Suprapubic skin (tissue), 3 donors: ENCODE measurements at regions not wholly inside any gene's neighbourhood (a gene's known extent, or its start where the extent isn't known, plus 50 kb on each side); places are given as distances from the start of the nearest gene placed in this dataset.

ENCODE experiments used
- POLR2A ChIP-seq, 2 donors: fragments of 450-650 bp; IDR thresholded peaks; one replicate each; pipeline ENCODE4 v1.6.1; 2017; ENCODE audit warnings: antibody characterized with exemption in 2 of 2, mild to moderate bottlenecking in 2 of 2, moderate library complexity in 2 of 2
- TF ChIP-seq, protein P1 (sequence below), 2 donors: fragments of 200-600 bp in 1 of 2; fragments of 450-650 bp in 1 of 2; sonication (generic) in 1 of 2; IDR thresholded peaks; one replicate each; pipeline ENCODE4 v1.5.1; 2016 to 2019; ENCODE audit warnings: antibody characterized with exemption in 2 of 2, mild to moderate bottlenecking in 1 of 2, moderate library complexity in 1 of 2

DNA sequence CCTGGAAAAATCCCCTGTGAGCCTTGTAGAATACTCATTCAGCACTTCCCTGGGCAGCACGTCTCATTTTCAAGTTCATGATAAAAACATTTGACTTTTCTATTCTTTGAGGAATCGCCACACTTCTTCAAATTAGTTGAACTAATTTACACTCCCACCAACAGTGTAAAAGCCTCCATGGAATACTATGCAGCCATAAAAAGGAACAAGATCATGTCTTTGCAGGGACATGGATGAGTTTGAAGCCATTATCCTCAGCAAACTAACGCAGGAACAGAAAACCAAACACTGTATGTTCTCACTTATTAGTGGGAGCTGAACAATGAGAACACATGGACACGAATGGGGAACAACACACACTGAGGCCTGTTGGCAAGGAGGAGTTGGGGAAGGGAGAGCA is 102.0 kb upstream of the HEY2 start:
- TF ChIP-seq, protein P1, sequence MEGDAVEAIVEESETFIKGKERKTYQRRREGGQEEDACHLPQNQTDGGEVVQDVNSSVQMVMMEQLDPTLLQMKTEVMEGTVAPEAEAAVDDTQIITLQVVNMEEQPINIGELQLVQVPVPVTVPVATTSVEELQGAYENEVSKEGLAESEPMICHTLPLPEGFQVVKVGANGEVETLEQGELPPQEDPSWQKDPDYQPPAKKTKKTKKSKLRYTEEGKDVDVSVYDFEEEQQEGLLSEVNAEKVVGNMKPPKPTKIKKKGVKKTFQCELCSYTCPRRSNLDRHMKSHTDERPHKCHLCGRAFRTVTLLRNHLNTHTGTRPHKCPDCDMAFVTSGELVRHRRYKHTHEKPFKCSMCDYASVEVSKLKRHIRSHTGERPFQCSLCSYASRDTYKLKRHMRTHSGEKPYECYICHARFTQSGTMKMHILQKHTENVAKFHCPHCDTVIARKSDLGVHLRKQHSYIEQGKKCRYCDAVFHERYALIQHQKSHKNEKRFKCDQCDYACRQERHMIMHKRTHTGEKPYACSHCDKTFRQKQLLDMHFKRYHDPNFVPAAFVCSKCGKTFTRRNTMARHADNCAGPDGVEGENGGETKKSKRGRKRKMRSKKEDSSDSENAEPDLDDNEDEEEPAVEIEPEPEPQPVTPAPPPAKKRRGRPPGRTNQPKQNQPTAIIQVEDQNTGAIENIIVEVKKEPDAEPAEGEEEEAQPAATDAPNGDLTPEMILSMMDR (IDR thresholded peaks at IDR 0.05): no peak
- no peak for TF ChIP-seq POLR2A (IDR thresholded peaks at IDR 0.05)
